Naive thymus-derived CD4-positive, alpha-beta T cell (primary cell): ENCODE measurements at regions not wholly inside any gene's neighbourhood (a gene's known extent, or its start where the extent isn't known, plus 50 kb on each side); places are given as distances from the start of the nearest gene placed in this dataset.

Experiments used
- ATAC-seq: fragments of 150-1000 bp; cut with Tn5 transposase; 2 replicates; pipeline ENCODE4 v1.10.0; 2021; ENCODE audit warnings: mild to moderate bottlenecking, moderate library complexity
- CTCF ChIA-PET: fragments of 350-600 bp; sonication (Branson Sonifier 250); formaldehyde crosslinking; loops from one replicate; lab custom pipeline; 2021; ENCODE audit warnings: antibody characterized with exemption; lab: Charles Lee
- POLR2A ChIA-PET: fragments of 350-600 bp; sonication (Branson Sonifier 250); formaldehyde crosslinking; loops from one replicate; lab custom pipeline; 2021; ENCODE audit warnings: antibody characterized with exemption, inconsistent platforms; lab: Charles Lee
- DNase-seq, 9 donors: peaks; one replicate each; pipeline versions ENCODE4 v3.0.0 to v3.0.0-alpha.2; 2020 to 2022; ENCODE audit warnings: mixed read lengths in 1 of 9
- H3K27ac ChIP-seq: one replicate; pipeline ENCODE4 v1.7.0; 2013; ENCODE audit warnings: mild to moderate bottlenecking, low read depth, low read length, moderate library complexity
- H3K27me3 ChIP-seq, 2 donors: one replicate each; pipeline ENCODE4 v1.7.0; 2013; ENCODE audit warnings: low read length in 2 of 2, mild to moderate bottlenecking in 2 of 2, moderate library complexity in 2 of 2; ENCODE audit not compliant: control insufficient read depth in 2 of 2, insufficient read depth in 2 of 2
- H3K36me3 ChIP-seq, 3 experiments: 1 replicate in 2 of 3; 2 replicates in 1 of 3; pipeline ENCODE4 v1.7.0; 2013; ENCODE audit warnings: low read length in 3 of 3, mild to moderate bottlenecking in 3 of 3, moderate library complexity in 1 of 3; ENCODE audit not compliant: insufficient read depth in 3 of 3, control insufficient read depth in 2 of 3
- H3K4me1 ChIP-seq, 2 donors: one replicate each; pipeline ENCODE4 v1.7.0; 2013; ENCODE audit warnings: low read length in 2 of 2, mild to moderate bottlenecking in 2 of 2, moderate library complexity in 1 of 2; ENCODE audit not compliant: control insufficient read depth in 2 of 2, insufficient read depth in 2 of 2
- H3K4me3 ChIP-seq: 2 replicates; pipeline ENCODE4 v1.7.0; 2013; ENCODE audit warnings: mild to moderate bottlenecking, low read length
- H3K9me3 ChIP-seq, 3 experiments: 1 replicate in 2 of 3; 2 replicates in 1 of 3; pipeline ENCODE4 v1.7.0; 2013; ENCODE audit warnings: low read length in 3 of 3; ENCODE audit not compliant: control insufficient read depth in 2 of 3
- H3K27ac Mint-ChIP-seq, 9 donors: one replicate each; pipeline ENCODE4 v1.8.0; 2020 to 2022; ENCODE audit warnings: mixed read lengths in 9 of 9, mild to moderate bottlenecking in 8 of 9, moderate library complexity in 5 of 9, inconsistent platforms in 2 of 9
- H3K27me3 Mint-ChIP-seq, 5 donors: one replicate each; pipeline ENCODE4 v1.8.0; 2021 to 2022; ENCODE audit warnings: mixed read lengths in 5 of 5, mild to moderate bottlenecking in 1 of 5
- H3K36me3 Mint-ChIP-seq, 5 donors: one replicate each; pipeline ENCODE4 v1.8.0; 2020 to 2022; ENCODE audit warnings: mixed read lengths in 5 of 5, mild to moderate bottlenecking in 3 of 5, inconsistent platforms in 1 of 5
- H3K4me1 Mint-ChIP-seq, 7 donors: one replicate each; pipeline ENCODE4 v1.8.0; 2020 to 2022; ENCODE audit warnings: mixed read lengths in 7 of 7, mild to moderate bottlenecking in 3 of 7, inconsistent platforms in 1 of 7
- H3K4me3 Mint-ChIP-seq, 10 donors: one replicate each; pipeline ENCODE4 v1.8.0; 2020 to 2022; ENCODE audit warnings: mild to moderate bottlenecking in 10 of 10, mixed read lengths in 10 of 10, moderate library complexity in 6 of 10, inconsistent platforms in 2 of 10
- H3K9me3 Mint-ChIP-seq, 11 donors: one replicate each; pipeline ENCODE4 v1.8.0; 2020 to 2022; ENCODE audit warnings: mixed read lengths in 11 of 11, mild to moderate bottlenecking in 4 of 11, inconsistent platforms in 1 of 11, moderate library complexity in 1 of 11
- intact Hi-C, 2 donors: fragments of 100-400 bp; cut with micrococcal nuclease; formaldehyde crosslinking; loops; one replicate each; pipeline ENCODE4 v1.15.1; 2023

DNA sequence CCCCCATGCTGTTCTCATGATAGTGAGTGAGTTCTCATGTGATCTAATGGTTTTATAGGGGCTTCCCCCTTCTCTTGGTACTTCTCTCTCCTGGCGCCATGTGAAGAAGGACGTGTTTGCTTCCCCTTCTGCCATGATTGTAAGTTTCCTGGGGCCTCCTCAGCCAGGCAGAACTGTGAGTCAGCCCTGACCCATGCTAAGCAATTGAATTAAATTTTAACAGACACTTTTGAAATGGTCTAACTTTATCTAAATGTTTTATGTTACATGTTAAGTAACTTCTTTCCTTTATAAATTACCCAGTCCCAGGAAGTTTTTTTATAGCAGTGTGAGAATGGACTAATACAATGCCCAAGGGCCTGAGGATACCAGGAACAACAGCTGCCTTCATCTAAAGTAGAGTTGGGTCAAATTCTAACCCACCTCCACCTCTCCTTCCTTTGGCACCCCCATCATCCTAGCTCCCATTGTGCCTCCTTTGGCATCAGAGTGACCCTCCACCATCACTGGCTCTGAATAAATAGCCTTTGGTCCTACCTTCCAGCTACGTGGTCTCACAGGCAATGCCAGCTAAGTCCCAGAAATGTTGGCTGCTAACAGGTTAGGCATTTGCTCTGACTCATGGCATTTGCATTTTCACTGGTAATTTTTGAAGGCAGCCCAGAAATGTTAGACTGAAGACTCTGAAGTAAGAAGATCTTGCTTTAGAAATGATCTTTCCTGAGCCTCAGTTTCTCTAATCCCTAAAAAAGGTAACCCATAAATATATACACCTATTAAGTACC is 182.1 kb downstream of the MOSPD2 start:
- no peaks in the 10 kb centered on the region for H3K4me1 Mint-ChIP-seq
- no peaks in the 10 kb centered on the region for H3K36me3 Mint-ChIP-seq
- no peaks in the 10 kb centered on the region for H3K27me3 ChIP-seq
- H3K27me3 Mint-ChIP-seq: peaks cover 0 to 5% (median 0%) of the 10 kb centered on the region in 5 donors
- H3K9me3 Mint-ChIP-seq: peaks cover 0 to 6% (median 0%) of the 10 kb centered on the region in 11 donors
- ATAC-seq: no peak
- no peak overlapping the region for H3K27ac Mint-ChIP-seq
- no peak for DNase-seq
- no peak overlapping the region for H3K27ac ChIP-seq
- H3K4me1 ChIP-seq: no peaks in the 10 kb centered on the region
- no peak overlapping the region for H3K4me3 ChIP-seq
- POLR2A ChIA-PET: no interaction called here
- intact Hi-C loops: no loop called here
- no peak overlapping the region for H3K4me3 Mint-ChIP-seq
- H3K9me3 ChIP-seq: no peaks in the 10 kb centered on the region
- no peaks in the 10 kb centered on the region for H3K36me3 ChIP-seq
- CTCF ChIA-PET: no interaction called here

DNA sequence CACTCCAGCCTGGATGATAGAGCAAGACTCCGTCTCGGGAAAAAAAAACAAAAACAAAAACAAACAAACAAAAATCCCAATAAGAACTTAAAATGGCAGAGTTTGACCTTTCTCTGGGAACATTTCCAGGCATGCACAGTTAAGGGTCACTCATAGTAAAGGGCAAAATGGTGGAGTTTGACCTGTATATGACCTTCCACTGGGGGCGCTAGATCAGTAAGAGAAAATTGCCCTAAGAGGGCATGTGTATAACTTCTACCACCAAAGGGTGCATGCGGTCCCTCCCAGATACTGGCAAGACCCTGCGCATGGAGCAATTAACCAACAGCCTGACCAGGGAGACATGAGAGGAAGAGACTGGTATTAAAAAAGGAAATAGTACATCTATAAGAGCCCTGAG is 177.2 kb downstream of the MOSPD2 start:
- H3K27ac Mint-ChIP-seq: no peak overlapping the region
- no peak overlapping the region for H3K27ac ChIP-seq
- H3K36me3 ChIP-seq: no peaks in the 10 kb centered on the region
- no peaks in the 10 kb centered on the region for H3K4me1 Mint-ChIP-seq
- ATAC-seq: no peak
- H3K36me3 Mint-ChIP-seq: no peaks in the 10 kb centered on the region
- POLR2A ChIA-PET: no interaction called here
- no peaks in the 10 kb centered on the region for H3K27me3 Mint-ChIP-seq
- DNase-seq: no peak
- CTCF ChIA-PET: no interaction called here
- H3K4me3 Mint-ChIP-seq: no peak overlapping the region
- H3K9me3 ChIP-seq: no peaks in the 10 kb centered on the region
- peaks cover 0 to 3% (median 0%) of the 10 kb centered on the region in 11 donors for H3K9me3 Mint-ChIP-seq
- H3K27me3 ChIP-seq: no peaks in the 10 kb centered on the region
- no peak overlapping the region for H3K4me3 ChIP-seq
- intact Hi-C loops: no loop called here
- H3K4me1 ChIP-seq: no peaks in the 10 kb centered on the region

DNA sequence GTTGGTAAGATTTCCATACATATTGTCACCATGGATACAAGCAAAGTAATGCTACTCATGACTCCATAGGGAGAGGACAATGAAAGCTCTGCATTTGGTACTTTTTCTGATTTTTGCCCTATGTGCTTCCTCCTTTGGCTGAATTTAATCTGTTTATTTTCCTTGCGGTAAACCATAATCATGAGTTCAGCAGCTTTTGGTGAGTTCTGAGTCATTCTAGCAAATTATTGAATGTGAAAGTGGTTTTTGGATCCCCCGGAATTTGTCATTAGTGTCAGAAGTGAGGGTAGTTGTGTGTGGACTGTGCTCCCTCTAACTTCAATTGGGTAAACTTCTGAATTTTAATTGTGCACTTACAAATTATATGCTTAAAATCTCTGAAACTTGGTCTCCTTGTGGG is 170.3 kb downstream of the MOSPD2 start:
- Mint-ChIP-seq H3K27ac (no peak overlapping the region), H3K27me3 (no peaks in the 10 kb centered on the region), H3K9me3 (peaks cover 0 to 1% (median 0%) of the 10 kb centered on the region in 11 donors), H3K36me3 (no peaks in the 10 kb centered on the region), H3K4me1 (no peaks in the 10 kb centered on the region), H3K4me3 (no peak overlapping the region)
- intact Hi-C loops: no loop called here
- no peaks in the 10 kb centered on the region for H3K9me3 ChIP-seq
- H3K27ac ChIP-seq: no peak overlapping the region
- H3K36me3 ChIP-seq: no peaks in the 10 kb centered on the region
- no peaks in the 10 kb centered on the region for H3K4me1 ChIP-seq
- H3K27me3 ChIP-seq: no peaks in the 10 kb centered on the region
- no peak for ATAC-seq
- ChIA-PET CTCF (no interaction called here), POLR2A (no interaction called here)
- no peak overlapping the region for H3K4me3 ChIP-seq
- no peak for DNase-seq

DNA sequence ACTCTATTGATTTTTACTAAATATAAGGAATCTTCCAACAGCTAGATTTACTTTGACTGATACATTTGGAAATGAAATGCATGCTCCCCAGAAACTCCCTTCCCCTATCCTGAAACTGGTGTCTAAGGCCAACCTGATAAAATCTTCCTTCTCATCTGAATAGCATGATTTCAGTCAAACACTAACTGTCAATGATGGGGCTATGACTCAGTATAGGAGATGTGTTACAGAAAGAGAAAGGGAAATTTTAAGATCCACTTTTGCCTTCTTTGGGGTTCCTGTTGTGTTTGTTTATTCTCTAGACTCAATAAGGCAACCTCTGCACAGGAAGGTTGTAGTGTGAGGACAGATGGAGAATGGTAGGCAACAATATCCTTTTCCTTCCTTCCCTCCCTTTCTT is 160.7 kb downstream of the MOSPD2 start:
- Mint-ChIP-seq H3K9me3 (peaks cover 0 to 6% (median 0%) of the 10 kb centered on the region in 11 donors), H3K36me3 (no peaks in the 10 kb centered on the region), H3K27ac (no peak overlapping the region), H3K4me3 (peak overlapping the region in 2 of 10 donors; percentile 49 to 55), H3K27me3 (no peaks in the 10 kb centered on the region), H3K4me1 (peaks cover 0 to 11% (median 0%) of the 10 kb centered on the region in 7 donors)
- CTCF ChIA-PET: no interaction called here
- ATAC-seq (no peak), DNase-seq (no peak)
- Histone ChIP-seq H3K36me3 (no peaks in the 10 kb centered on the region), H3K4me3 (no peak overlapping the region), H3K27me3 (no peaks in the 10 kb centered on the region), H3K27ac (no peak overlapping the region), H3K4me1 (peaks cover 0 to 3% of the 10 kb centered on the region in 2 donors), H3K9me3 (no peaks in the 10 kb centered on the region)
- intact Hi-C loops: no loop called here
- POLR2A ChIA-PET: no interaction called here

DNA sequence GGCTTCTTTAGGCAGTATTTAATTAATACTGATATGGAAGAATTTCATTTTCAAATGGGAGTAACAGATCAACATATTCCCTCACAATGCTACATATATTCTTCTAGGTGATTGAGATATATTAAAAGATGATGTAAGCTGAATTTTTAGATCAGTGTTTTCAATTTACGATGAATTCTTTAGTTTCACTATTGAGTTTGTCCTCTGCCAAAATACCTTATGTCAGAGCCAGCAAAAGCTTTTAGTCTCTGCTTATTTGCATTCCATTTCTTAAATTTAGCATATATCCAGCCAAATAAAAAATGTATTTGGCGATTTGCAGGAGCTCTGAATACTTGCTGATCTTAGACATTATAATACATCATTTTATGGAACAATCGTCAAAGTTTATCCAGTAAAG is 144.3 kb downstream of the MOSPD2 start:
- Histone ChIP-seq H3K4me1 (no peaks in the 10 kb centered on the region), H3K4me3 (no peak overlapping the region), H3K36me3 (no peaks in the 10 kb centered on the region), H3K27ac (no peak overlapping the region), H3K27me3 (no peaks in the 10 kb centered on the region), H3K9me3 (no peaks in the 10 kb centered on the region)
- ATAC-seq (no peak), DNase-seq (no peak)
- intact Hi-C loops: no loop called here
- no peaks in the 10 kb centered on the region for H3K36me3 Mint-ChIP-seq
- CTCF ChIA-PET: no interaction called here
- H3K4me1 Mint-ChIP-seq: no peaks in the 10 kb centered on the region
- POLR2A ChIA-PET: no interaction called here
- no peaks in the 10 kb centered on the region for H3K9me3 Mint-ChIP-seq
- H3K27me3 Mint-ChIP-seq: no peaks in the 10 kb centered on the region
- no peak overlapping the region for H3K4me3 Mint-ChIP-seq
- no peak overlapping the region for H3K27ac Mint-ChIP-seq

DNA sequence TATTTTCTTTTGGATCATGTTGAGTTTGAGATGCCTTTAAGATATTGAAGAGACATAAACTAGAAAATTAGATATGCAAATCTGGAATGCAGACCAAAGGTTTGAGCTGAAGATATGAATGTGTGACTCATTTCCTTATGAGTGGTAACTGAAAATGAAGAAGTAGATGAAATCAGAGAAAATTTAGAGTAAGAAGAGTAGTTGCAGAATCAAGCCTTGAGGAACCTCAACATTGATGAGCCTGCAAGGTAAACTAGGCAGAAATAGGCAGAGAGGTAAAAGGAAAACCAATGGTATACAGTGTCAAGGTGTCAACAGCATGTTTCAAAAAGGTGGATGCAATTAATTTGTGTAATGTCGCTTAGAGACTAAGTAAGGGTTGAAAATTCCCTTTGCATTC is 142.8 kb downstream of the MOSPD2 start:
- Mint-ChIP-seq H3K27ac (no peak overlapping the region), H3K4me1 (no peaks in the 10 kb centered on the region), H3K36me3 (no peaks in the 10 kb centered on the region), H3K4me3 (no peak overlapping the region), H3K27me3 (no peaks in the 10 kb centered on the region), H3K9me3 (no peaks in the 10 kb centered on the region)
- no peaks in the 10 kb centered on the region for H3K4me1 ChIP-seq
- POLR2A ChIA-PET: no interaction called here
- no peaks in the 10 kb centered on the region for H3K9me3 ChIP-seq
- intact Hi-C loops: no loop called here
- DNase-seq: no peak
- CTCF ChIA-PET: no interaction called here
- no peaks in the 10 kb centered on the region for H3K27me3 ChIP-seq
- H3K27ac ChIP-seq: no peak overlapping the region
- ATAC-seq: no peak
- H3K36me3 ChIP-seq: no peaks in the 10 kb centered on the region
- H3K4me3 ChIP-seq: no peak overlapping the region

DNA sequence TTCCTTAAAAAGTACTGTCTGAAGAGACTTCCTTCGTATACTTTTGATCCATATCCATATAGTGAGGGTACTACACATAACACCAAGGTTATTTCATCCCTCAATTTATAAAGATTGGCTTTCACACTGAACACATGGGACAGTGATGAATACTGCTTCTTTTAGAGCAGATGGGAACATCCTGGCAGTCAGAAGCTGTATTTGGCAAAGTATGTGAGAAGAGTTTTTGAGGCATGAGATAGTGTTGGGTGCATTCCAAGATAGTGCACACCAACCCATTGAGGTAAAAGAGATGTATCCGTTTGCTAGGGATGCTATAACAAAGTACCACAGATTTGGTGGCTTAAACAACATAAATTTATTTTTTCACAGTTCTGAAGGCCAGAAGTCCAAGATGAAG is 141.1 kb downstream of the MOSPD2 start:
- CTCF ChIA-PET: no interaction called here
- H3K36me3 Mint-ChIP-seq: no peaks in the 10 kb centered on the region

More for the DNA sequence above, 141.1 kb downstream of the MOSPD2 start:
- POLR2A ChIA-PET: no interaction called here
- H3K4me1 ChIP-seq: no peaks in the 10 kb centered on the region
- H3K27ac ChIP-seq: no peak overlapping the region
- no peak overlapping the region for H3K4me3 Mint-ChIP-seq
- no peak overlapping the region for H3K27ac Mint-ChIP-seq
- no peak overlapping the region for H3K4me3 ChIP-seq
- ATAC-seq (no peak), DNase-seq (no peak)
- H3K9me3 Mint-ChIP-seq: peaks cover 0 to 1% (median 0%) of the 10 kb centered on the region in 11 donors
- H3K4me1 Mint-ChIP-seq: no peaks in the 10 kb centered on the region
- no peaks in the 10 kb centered on the region for H3K36me3 ChIP-seq
- intact Hi-C loops: no loop called here
- H3K9me3 ChIP-seq: no peaks in the 10 kb centered on the region
- no peaks in the 10 kb centered on the region for H3K27me3 ChIP-seq
- no peaks in the 10 kb centered on the region for H3K27me3 Mint-ChIP-seq
